ENCODE measurements at regions not wholly inside any gene's neighbourhood (a gene's known extent, or its start where the extent isn't known, plus 50 kb on each side); places are given as distances from the start of the nearest gene placed in this dataset.
"Not testable (repeated sequence)": the region's sequence is repeated elsewhere in the genome, so short reads cannot be mapped to it uniquely, and the experiment has no call there.

DNA sequence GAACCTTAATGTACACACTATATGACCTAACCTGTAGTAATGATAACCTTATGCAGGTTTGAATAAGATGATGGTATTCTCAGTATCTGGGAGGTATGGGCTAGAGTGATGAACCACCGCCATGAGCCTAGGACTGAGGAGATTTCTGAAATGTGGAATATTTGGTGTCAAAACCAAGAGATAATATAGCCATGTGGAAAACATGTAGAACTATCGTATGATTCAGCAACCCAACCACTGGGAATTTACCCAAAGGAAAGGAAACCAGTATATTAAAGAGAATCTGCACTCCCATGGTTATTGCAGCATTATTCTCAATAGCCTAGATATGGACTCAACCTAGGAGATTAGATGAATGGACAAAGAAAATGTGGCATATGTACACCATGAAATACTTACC is 271.7 kb upstream of the BTG1 start:
- DNase-seq: no peak

GRCh38 chr12:92416385-92416812 is 270.8 kb upstream of the BTG1 start:
- DNase-seq: no peak

DNA sequence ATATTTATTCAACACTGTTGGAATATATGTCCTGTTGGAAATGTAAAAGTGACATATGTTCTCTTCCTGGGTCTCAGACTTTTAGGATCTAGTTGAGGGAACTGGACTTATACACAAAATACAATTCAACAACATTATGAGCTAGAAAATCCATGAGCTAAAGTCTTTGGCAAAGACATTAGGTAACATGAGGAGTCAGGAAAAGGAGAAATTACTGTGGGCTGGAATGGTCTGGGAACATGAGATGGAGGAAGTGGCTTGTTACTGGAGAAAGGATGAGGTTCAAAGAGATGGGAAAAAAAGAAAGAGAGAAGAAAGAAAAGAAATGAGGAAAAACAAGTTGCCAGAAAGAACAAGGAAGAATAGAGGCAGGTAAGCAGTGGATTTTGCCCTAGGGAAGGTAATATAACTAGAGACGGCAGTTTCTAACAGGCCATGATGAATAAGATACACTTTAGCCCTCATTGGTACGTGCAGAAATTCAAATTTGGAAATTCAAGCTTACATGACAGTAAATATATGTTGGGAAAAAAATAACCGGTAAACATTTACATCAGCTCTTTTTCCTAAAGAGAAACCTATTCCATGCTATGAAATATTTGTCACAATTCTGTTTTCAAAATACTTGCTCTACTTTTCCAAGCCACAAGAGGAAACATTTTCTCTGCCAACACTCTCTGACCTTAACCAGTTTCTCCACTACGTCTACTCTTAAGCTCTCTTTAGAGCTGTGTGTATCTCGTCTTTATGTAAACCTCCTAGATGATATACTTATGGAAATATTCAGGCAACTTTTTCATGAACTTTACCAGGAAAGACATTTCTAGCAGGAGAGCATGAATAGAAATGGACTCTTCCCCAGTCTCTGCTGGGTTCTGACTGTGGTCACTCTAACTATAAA is 268.8 kb upstream of the BTG1 start:
- DNase-seq: no peak

DNA sequence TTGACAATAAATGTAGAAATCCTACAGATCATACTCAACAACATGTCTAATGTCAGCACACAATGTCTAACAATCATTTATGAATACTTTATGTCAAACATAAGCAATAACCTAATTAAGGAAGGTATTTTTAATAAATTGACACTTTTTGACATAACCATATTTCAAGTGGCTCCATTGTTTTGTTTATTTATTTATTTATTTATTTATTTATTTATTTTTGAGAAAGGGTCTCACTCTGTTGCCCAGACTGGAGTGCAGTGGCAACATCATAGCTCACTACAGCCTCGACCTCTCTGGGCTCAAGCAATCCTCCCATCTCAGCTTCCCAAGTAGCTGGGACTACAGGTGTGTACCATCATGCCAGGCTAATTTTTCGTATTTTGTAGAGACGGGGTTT is 267.6 kb upstream of the BTG1 start:
- no peak for DNase-seq

DNA sequence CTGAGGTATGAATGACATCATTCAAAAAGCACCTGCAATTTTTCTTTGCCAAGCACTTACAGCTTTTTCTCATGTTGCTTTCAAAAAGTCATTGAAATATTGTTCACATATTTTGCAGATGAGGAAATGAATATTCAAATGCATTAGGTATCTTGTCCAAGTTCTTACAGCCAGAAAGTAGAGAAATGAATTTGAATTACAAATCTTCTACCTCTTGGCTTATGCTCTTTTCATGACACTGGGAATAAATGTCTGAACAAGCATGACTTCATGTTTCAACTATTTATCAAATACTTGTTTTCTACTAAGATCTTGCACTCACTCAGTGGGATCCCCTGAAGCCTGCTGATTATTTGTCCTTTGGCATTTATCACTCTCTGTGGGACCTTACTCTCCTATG is 267.2 kb upstream of the BTG1 start:
- no peak for DNase-seq

DNA sequence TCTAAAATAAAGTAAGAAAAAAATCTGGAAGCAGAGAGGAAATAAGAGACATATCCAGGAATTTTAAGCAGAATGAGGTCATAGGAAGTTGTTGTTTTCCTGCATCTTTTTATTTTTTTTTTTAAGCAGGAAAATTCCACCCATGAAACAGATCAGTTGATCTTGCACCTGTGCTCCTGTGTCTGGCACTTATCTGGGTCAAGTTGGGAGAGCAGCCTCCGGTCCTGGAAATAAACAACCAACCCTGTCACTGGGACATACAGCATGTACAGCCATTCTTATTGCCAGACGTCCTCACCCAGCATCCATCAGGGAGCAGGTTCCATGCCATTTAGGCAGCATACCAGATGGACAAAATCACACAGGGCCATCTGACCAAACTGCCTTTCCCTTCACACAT is 266.0 kb upstream of the BTG1 start:
- no peak for DNase-seq

DNA sequence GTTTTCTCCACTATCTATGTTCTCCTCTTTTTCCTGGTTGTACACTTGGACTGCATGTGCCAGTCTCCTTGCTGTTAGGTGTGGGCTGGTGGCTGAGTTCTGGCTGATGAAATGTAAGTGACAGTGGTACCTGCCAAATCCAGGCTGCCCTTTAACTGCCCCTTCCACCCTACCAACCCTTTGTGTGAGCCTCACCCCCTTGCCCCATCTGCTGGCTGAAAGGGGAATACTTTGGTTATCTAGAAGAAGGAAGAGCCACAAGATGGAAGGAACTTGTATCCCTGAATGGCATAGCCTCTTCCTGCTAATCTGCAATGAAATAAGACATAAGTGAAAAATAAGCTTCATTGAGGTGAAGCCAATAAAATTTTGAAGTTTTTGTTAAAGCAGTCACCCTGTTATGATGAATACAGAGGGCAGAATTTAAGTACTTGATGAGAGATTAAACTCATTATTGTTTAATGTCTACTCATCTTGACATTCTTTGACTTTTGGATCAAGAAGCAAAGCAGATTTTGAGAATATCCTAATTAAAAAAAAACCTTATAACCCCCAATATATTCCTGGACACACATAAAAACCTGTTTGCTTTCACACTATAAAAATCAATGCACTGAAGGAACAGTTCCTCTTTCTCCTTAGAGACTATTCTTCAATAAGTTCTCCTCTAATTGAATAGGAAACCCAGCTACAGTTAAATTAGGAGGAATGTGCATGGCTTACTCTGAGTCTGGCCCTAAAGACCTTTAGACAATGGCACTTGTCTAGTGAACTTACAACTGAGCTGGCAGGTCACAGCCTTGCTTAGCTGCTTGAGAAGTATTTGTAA is 262.6 kb upstream of the BTG1 start:
- DNase-seq: no peak

GRCh38 chr12:92406404-92407070 is 260.9 kb upstream of the BTG1 start:
- not testable (repeated sequence) for DNase-seq

- not testable (repeated sequence) for DNase-seq
Measured at GRCh38 chr12:92405801-92406251, 260.2 kb upstream of the BTG1 start.

GRCh38 chr12:92404921-92405320 is 259.3 kb upstream of the BTG1 start:
- no peak for DNase-seq

- no peak for DNase-seq
Measured at GRCh38 chr12:92404259-92404894, 258.7 kb upstream of the BTG1 start.

DNA sequence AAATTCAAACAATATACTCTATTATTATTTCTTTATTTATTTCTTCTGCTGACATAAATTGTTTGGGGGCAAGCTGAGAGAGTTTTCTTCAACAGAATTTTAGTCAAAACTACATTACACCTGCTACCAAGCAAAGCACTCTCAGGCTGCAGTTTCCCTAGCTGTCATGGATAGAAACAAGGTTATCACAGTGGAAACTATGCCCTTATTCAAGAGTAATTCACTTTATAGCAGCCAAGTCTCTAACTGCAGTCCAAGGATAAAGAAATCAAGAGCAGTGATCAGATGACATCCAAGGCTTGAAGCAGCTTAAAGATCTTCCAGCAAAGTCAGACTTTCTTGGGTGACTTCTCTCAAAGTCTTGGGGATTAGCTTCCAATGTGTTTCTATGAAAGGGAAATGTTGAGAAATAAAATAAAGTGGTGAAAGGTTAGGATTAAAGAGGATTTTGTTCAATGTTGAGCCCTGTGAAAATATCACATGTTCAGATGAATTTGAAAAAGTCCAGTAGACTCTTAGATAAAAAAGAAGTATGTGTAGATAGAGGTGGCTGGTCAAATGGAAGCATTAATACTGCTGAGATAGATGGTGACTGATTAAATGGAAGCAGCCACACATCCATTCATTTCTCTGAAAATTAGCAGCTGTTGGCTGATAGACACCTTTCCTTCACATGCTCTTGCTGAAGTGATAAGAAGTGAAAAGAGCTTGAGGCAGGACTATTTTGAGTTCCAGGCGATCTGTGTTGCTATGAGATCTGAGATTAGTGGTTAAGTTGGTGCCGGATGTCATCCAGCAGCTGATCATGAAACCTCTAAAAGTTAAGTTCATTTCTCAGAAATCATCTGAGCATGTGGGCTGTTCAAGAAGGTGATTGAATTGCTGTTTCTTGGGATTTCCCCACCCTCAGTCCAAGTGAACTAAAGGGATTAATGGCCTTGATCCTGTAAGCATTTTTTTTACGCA is 257.8 kb upstream of the BTG1 start:
- DNase-seq: no peak

DNA sequence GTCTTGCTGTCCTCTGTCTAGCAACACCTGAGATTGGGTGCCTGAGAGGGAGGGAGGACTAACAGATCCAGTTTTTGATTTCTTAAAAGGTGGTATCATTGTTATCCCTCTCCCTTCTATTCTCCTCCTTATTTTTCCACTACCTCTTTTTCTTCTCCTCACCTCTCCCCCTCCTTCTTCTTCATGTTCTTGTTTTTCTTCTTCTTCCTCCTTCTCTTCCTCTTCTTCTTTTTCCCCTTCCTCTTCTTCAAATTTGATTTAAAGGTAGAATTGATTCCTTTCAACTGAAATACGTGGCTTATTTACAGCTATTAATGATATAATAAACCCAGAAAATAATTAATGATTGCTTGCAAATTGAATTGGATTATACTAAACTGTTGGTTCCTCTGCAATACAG is 256.8 kb upstream of the BTG1 start:
- DNase-seq: no peak

- DNase-seq: no peak
Measured at GRCh38 chr12:92400006-92400405, 254.4 kb upstream of the BTG1 start.

GRCh38 chr12:92398565-92399309 is 253.1 kb upstream of the BTG1 start:
- no peak for DNase-seq

DNA sequence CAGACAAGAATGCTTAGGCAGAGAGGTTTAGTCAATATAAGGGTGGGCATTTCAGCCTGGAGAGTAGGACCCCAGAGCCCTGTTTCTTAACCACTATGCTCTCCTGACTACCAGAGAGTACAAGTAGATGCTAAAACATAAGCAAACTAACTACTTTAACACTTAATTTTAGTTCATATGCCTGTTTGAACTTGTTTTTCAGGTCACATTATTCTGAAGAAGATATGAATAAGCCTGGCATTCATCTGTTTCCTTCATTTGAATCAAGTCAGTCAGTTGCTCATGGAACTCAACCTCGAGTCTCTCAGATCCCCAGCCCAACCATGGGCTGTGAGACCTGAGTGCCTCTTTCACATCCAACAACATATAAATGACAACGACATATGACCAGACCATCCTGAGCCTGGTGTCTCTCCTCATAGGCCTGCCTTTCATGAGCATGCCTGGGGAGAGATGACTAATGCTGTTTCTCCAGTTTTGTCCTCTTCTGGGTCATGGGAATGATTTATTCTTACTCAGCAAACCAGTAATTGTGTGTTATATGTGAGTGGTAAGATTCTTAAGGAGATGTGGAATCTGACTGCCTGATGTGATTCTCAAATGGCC is 251.1 kb upstream of the BTG1 start:
- no peak for DNase-seq

DNA sequence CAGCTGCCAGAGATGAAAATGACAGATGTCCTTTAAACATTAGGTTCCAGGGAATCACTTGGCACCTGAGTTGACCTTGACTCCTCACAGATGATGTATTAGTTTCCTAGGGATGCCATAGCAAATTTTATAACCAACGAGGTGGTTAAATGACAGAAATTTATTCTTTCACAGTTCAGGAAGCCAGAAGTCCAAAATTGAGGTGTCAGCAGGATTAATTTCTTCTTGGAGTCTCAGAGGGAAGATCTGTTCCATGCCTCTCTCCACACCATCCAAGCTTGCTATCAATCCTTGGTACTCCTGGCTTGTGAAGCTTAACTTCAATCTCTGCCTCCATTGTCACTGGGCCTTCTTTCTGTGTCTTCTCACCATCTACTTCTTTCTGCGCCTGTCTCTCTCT is 249.7 kb upstream of the BTG1 start:
- DNase-seq: no peak

DNA sequence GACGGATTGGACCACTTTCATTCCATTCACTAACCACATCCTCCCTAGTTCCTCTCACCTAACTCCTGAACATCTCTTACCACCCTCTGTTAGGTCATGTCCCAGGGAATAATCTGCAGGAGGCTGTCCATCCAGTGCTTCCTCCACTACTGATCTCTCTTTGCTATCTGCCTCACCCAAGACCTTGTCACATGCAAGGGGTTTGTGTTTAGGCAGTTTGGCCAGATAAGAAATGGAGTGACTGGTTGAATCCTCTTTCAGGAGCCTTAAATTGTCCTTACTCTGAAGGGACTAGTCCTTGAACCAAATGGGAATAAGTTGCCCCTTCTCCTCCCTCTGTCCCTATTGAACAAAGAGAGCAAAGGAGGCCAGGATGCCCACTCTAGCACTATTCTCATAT is 249.2 kb upstream of the BTG1 start:
- DNase-seq: no peak

- no peak for DNase-seq
Measured at GRCh38 chr12:92393504-92393903, 247.9 kb upstream of the BTG1 start.

GRCh38 chr12:92391726-92392125 is 246.1 kb upstream of the BTG1 start:
- not testable (repeated sequence) for DNase-seq
